GM06990 (cell line): ENCODE measurements at regions not wholly inside any gene's neighbourhood (a gene's known extent, or its start where the extent isn't known, plus 50 kb on each side); places are given as distances from the start of the nearest gene placed in this dataset.
A peak's percentile ranks its signal among the peaks of the same experiment; 100 is the strongest.
"Not testable (repeated sequence)": the region's sequence is repeated elsewhere in the genome, so short reads cannot be mapped to it uniquely, and the experiment has no call there.

Experiments
- DNase-seq: peaks from one replicate; pipeline ENCODE4 v3.0.0-alpha.2; 2011; ENCODE audit not compliant: insufficient read length; ENCODE audit errors: extremely low read depth
- H3K27me3 ChIP-seq: replicated peaks from 2 replicates; pipeline ENCODE4 v1.6.0; 2011; ENCODE audit warnings: low read length; ENCODE audit not compliant: control insufficient read depth, insufficient read depth
- H3K36me3 ChIP-seq: 2 replicates; pipeline ENCODE4 v1.5.1; 2011; ENCODE audit warnings: low read length; ENCODE audit not compliant: control insufficient read depth, insufficient read depth
- H3K4me3 ChIP-seq: replicated peaks from 2 replicates; pipeline ENCODE4 v1.5.1; 2011; ENCODE audit warnings: low read depth, mild to moderate bottlenecking, control low read depth, low read length
- CTCF ChIP-seq: IDR thresholded peaks from 2 replicates; pipeline ENCODE4 v1.5.1; 2011; ENCODE audit warnings: low read length, control low read depth, mild to moderate bottlenecking, inconsistent platforms; ENCODE audit not compliant: insufficient read depth, poor library complexity, severe bottlenecking

DNA sequence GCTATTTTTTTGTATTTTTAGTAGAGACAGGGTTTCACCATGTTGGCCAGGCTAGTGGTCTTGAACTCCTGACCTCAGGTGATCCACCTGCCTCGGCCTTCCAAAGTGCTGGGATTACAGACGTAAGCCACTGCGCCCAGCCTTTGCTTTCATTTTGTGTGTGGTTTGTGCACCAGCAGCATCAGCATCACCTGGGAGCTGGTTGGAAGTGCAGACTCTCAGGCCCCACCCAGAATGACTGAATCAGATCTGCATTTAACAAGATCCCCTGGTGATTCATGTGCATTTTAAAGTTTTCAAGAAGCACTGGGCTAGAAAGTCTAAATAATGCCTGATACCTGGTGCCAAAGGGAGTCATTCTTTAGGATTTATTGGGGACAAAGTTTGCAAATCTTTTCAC lies 73.4 kb upstream of the BNIP2 start:
- Histone ChIP-seq H3K36me3 (no peaks in the 10 kb centered on the region), H3K4me3 (no peak overlapping the region), H3K27me3 (no peaks in the 10 kb centered on the region)
- DNase-seq, result no peak
- no peak for TF ChIP-seq CTCF

DNA sequence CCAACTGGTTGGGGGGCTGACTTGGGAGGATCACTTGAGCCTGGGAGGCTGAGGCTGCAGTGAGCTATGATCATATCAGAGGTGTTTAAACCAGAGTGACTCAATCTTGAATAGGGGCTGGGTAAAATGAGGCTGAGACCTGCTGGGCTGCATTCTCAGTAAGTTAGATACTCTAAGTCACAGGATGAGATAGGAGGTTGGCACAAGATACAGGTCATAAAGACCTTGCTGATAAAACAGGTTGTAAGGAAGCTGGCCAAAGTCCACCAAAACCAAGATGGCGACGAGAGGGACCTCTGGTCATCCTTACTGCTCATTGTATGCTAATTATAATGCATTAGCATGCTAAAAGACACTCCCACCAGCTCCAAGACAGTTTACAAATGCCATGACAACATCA lies 71.1 kb upstream of the BNIP2 start:
- not testable (repeated sequence) for DNase-seq, H3K4me3 ChIP-seq, H3K36me3 ChIP-seq, H3K27me3 ChIP-seq

DNA sequence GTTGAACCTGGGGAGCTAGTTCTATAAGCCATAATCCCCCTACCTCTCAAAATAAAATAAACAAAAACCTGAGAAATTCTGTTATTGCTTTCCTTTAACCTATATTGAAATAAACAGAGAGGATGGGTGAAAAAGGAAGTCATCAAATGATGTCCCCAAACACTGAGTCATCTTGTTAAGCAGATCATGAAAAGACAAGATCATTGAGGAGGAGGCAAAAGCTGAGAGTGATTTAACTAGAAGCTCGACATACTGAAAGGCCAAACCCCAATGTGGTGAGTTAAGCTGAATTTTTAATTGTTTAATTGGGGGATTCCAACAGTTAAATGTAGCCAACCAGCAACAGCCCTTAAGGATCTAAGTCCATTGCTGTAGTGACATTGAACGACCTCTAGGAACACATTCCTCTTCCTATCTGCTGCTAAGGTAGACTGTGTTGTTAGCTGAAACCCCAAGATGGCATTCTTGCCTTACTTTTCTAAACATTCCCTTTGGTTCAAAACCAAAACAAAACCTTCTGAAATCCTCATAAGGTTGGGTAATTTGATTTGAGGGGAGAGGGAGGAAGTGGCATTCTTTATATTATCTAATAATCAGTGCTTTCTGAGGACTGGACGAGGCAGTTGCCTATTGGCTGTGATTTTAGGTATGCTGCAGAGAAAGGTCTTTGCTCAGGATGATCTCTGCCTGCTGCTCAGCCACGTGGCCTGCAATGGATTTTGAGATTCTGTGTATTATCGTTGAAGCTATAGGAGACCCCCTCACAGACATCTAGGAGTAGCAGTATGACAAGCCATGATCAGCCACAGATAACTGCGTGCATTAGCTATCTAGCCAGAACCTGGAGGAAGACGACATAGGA lies 62.7 kb upstream of the BNIP2 start:
- no peak for DNase-seq
- Histone ChIP-seq H3K27me3 (no peaks in the 10 kb centered on the region), H3K4me3 (no peak overlapping the region), H3K36me3 (no peaks in the 10 kb centered on the region)
- TF ChIP-seq CTCF, result peak; percentile 20

DNA sequence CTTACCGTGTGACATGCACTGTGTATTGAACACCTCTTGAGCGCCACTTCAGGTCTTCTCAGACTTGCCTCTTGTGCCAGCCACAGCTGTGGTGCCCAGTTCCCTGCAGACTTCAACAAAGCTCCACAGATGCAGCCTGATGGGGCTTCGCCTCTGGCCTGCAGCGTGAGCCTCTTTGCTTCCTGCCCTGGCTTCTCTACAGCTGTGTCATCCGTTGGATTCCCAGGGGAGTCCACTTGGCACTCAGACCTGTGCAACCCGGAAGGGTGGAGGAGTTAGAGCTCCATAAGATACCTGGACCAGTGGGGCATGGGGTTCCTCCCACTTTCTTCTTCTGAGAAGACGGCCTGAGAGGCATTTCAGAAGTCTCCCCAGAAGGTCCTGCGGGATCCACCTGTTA lies 57.7 kb upstream of the BNIP2 start:
- Histone ChIP-seq H3K4me3 (no peak overlapping the region), H3K36me3 (no peaks in the 10 kb centered on the region), H3K27me3 (no peaks in the 10 kb centered on the region)
- no peak for DNase-seq
- TF ChIP-seq CTCF, result no peak

DNA sequence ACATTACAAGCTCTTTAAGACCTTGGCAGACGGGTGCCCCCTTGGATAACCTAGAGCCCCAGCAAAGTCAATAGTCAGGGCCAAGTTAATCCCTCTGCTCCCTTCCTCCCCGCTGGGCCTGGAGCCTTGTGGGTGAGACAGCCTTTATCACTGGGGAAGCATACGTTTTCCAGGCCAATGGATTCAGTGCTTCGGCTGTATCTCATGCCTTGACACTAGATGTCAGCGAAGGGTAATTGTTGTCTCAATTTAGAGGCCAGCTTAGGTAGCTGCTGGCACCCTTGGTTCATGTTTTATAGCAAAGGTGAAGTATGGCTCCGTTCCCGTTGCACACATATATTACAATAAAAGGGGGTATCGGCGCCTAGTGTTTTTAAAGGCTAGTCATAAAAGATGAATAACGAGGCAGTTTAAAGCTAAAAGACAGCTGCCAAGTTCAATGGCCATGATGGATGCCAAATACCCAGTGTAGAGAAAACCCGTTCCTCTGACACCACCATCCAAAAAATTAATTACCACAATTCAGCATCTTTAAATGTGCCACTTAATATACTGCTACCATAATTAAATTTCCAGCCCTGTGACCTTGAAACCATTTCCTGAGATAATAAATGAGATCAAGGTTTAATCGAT lies 52.3 kb upstream of the BNIP2 start:
- H3K4me3 ChIP-seq, result no peak overlapping the region
- no peak for TF ChIP-seq CTCF

DNA sequence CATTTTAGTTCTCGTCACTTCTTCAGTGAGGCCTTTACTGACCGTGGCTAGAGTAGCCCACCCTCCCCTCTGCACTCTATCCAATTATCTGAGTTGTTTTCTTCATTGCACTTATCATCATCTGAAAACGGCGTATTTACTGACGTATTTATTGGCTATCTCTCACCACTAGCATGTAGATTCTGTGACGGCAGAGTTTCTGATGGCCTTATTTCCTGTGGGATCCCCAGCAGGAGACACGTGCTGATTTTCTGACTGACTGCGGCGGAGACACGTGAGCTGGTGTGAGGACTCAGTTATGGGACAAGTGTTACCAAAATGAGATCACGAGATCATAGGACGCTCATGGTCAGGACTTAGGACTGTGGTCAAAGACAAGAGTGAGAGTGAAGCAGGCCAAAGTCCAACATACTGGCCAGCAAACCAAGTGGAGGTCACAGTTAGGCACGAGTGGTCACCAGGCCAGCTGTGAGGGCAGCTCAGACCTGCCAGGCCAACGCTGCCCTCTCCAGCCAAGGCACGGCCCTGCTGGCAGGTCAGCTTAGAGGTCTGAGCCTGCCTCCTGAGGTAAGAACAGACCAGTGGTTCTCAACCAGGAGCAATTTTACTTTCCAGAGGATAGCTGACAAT lies 50.6 kb upstream of the BNIP2 start:
- TF ChIP-seq CTCF, result no peak
- Histone ChIP-seq H3K4me3 (no peak overlapping the region), H3K27me3 (no peaks in the 10 kb centered on the region), H3K36me3 (no peaks in the 10 kb centered on the region)
- no peak for DNase-seq

More for the DNA sequence above, 52.3 kb upstream of the BNIP2 start:
- H3K27me3 ChIP-seq, result no peaks in the 10 kb centered on the region
- H3K36me3 ChIP-seq, result no peaks in the 10 kb centered on the region
- no peak for DNase-seq
